Uterus (tissue), 3 donors: ENCODE measurements at regions not wholly inside any gene's neighbourhood (a gene's known extent, or its start where the extent isn't known, plus 50 kb on each side); places are given as distances from the start of the nearest gene placed in this dataset. TPM values are rescaled to one million over a fixed set of nuclear protein-coding genes. Genes with fewer than 3 reads are reported as not detected.

ENCODE experiments used
- DNase-seq, 2 donors: peaks; one replicate each; pipeline ENCODE4 v3.0.0-alpha.2; 2019 to 2020
- H3K27ac ChIP-seq, 2 donors: fragments of 200-600 bp; sonication (generic); 1 replicate in 1 of 2; 2 replicates in 1 of 2; pipeline ENCODE4 v1.5.1; 2016 to 2018
- H3K27me3 ChIP-seq, 2 donors: fragments of 200-600 bp; sonication (generic); one replicate each; pipeline ENCODE4 v1.5.1; 2018 to 2019; ENCODE audit warnings: control low read depth in 1 of 2
- H3K36me3 ChIP-seq, 2 donors: fragments of 200-600 bp; sonication (generic); one replicate each; pipeline ENCODE4 v1.5.1; 2019; ENCODE audit warnings: control low read depth in 1 of 2
- H3K4me1 ChIP-seq, 2 donors: fragments of 200-600 bp; sonication (generic); one replicate each; pipeline ENCODE4 v1.5.1; 2018 to 2019; ENCODE audit warnings: control low read depth in 1 of 2
- H3K4me3 ChIP-seq, 2 donors: fragments of 200-600 bp; sonication (generic); 1 replicate in 1 of 2; 2 replicates in 1 of 2; pipeline ENCODE4 v1.5.1; 2018 to 2019; ENCODE audit warnings: mild to moderate bottlenecking in 1 of 2
- H3K9me3 ChIP-seq, 2 donors: fragments of 200-600 bp; sonication (generic); one replicate each; pipeline ENCODE4 v1.5.1; 2019; ENCODE audit warnings: control low read depth in 1 of 2
- CTCF ChIP-seq, 4 experiments: fragments of 200-600 bp in 2 of 4; fragments of 450-650 bp in 2 of 4; sonication (generic) in 2 of 4; IDR thresholded peaks; one replicate each; pipeline ENCODE4 v1.5.1; 2016 to 2019; ENCODE audit warnings: antibody characterized with exemption in 4 of 4, mild to moderate bottlenecking in 2 of 4, moderate library complexity in 1 of 4
- POLR2A ChIP-seq, 2 donors: fragments of 450-650 bp; IDR thresholded peaks; one replicate each; pipeline ENCODE4 v1.6.1; 2016; ENCODE audit warnings: antibody characterized with exemption in 2 of 2, mild to moderate bottlenecking in 1 of 2, moderate library complexity in 1 of 2
- intact Hi-C: fragments of 100-400 bp; cut with DNase I; formaldehyde crosslinking; loops from one replicate; pipeline ENCODE4 v1.15.1; 2023; ENCODE audit warnings: low total_unique reads
- small RNA-seq: library from RNA; depleted of rRNA; stranded (forward); fragments of <200 nt; gene quantifications from one replicate; pipeline ENCODE3, GENCODE V24; 2016
- donor health status: DM: yes; HTN: yes; CAD: no.

- Histone ChIP-seq H3K36me3 (no peaks in the 10 kb centered on the region), H3K9me3 (no peaks in the 10 kb centered on the region), H3K27ac (no peak overlapping the region), H3K4me3 (no peak overlapping the region), H3K4me1 (no peaks in the 10 kb centered on the region), H3K27me3 (no peaks in the 10 kb centered on the region)
- TF ChIP-seq CTCF (IDR thresholded peaks at IDR 0.05) (no peak), POLR2A (IDR thresholded peaks at IDR 0.05) (no peak)
- DNase-seq = no peak
- intact Hi-C loops = no loop called here
Observed at GRCh38 chr2:138838851-138839620, 58.8 kb upstream of the NXPH2 start.

GRCh38 chr2:138831691-138832090 is 51.5 kb upstream of the NXPH2 start:
- Histone ChIP-seq H3K4me3 (no peak overlapping the region), H3K27me3 (no peaks in the 10 kb centered on the region), H3K9me3 (no peaks in the 10 kb centered on the region), H3K36me3 (no peaks in the 10 kb centered on the region), H3K4me1 (no peaks in the 10 kb centered on the region), H3K27ac (no peak overlapping the region)
- intact Hi-C loops = no loop called here
- DNase-seq = no peak
- TF ChIP-seq POLR2A (IDR thresholded peaks at IDR 0.05) = no peak
- no peak for TF ChIP-seq CTCF (IDR thresholded peaks at IDR 0.05)

- DNase-seq = no peak
Observed at GRCh38 chr2:138831154-138831553, 51.0 kb upstream of the NXPH2 start.

GRCh38 chr2:138830547-138830946 is 50.4 kb upstream of the NXPH2 start:
- Histone ChIP-seq H3K4me3 (no peak overlapping the region), H3K27ac (no peak overlapping the region), H3K27me3 (no peaks in the 10 kb centered on the region), H3K4me1 (no peaks in the 10 kb centered on the region), H3K36me3 (no peaks in the 10 kb centered on the region), H3K9me3 (no peaks in the 10 kb centered on the region)
- DNase-seq = no peak
- intact Hi-C loops = no loop called here
- TF ChIP-seq POLR2A (IDR thresholded peaks at IDR 0.05) = no peak
- no peak for TF ChIP-seq CTCF (IDR thresholded peaks at IDR 0.05)

More at GRCh38 chr2:138831154-138831553, 51.0 kb upstream of the NXPH2 start:
- H3K36me3 ChIP-seq = no peaks in the 10 kb centered on the region
- H3K4me1 ChIP-seq = no peaks in the 10 kb centered on the region
- no peaks in the 10 kb centered on the region for H3K9me3 ChIP-seq
- H3K27me3 ChIP-seq = no peaks in the 10 kb centered on the region
- H3K4me3 ChIP-seq = no peak overlapping the region
- intact Hi-C loops = no loop called here
- H3K27ac ChIP-seq = no peak overlapping the region
- TF ChIP-seq CTCF (IDR thresholded peaks at IDR 0.05) (no peak), POLR2A (IDR thresholded peaks at IDR 0.05) (no peak)

Small RNA genes lying in the stretch of these regions (small RNA-seq; reads per million reads assigned to genes)
- gene RF00139 = not detected
- not detected for gene RN7SKP286
